ENCODE measurements at regions not wholly inside any gene's neighbourhood (a gene's known extent, or its start where the extent isn't known, plus 50 kb on each side); places are given as distances from the start of the nearest gene placed in this dataset.

GRCh38 chr7:35969066-35969465 lies 168.2 kb downstream of the SEPTIN7 start:
- TF ChIP-seq CTCF (IDR thresholded peaks at IDR 0.05; ENCODE audit: insufficient read depth, low read length, poor library complexity, severe bottlenecking) (no peak), EZH2phosphoT487 (conservative IDR thresholded peaks at IDR 0.05; ENCODE audit: low read length) (no peak)

Data from SU-DHL-6 (cell line).